GM19099 (cell line): ENCODE measurements at regions not wholly inside any gene's neighbourhood (a gene's known extent, or its start where the extent isn't known, plus 50 kb on each side); places are given as distances from the start of the nearest gene placed in this dataset.

Experiments used
- POLR2A ChIP-seq: IDR thresholded peaks from 3 replicates; pipeline ENCODE4 v1.6.1; 2011; ENCODE audit warnings: low read depth; ENCODE audit not compliant: insufficient read length; ENCODE audit errors: extremely low read depth

DNA sequence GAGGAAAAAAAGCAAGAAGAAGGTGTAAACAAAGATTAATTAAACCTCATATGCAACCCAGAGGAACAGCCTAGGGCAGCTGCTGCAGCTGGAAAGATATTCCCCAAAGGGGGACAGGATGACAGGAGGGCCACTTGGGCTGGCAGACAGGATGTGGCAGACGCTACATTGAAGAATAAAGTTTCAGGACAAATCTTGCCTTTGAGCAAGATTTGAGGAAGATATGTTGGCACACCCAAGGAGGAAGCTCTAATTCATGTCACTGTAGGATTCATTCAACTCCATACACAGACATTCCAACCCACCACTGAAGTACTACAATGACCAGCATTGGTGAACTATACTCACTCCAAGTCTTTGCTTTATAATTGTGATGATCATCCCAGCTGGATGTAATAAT lies 504.0 kb downstream of the SHQ1 start:
- no peak for TF ChIP-seq POLR2A

DNA sequence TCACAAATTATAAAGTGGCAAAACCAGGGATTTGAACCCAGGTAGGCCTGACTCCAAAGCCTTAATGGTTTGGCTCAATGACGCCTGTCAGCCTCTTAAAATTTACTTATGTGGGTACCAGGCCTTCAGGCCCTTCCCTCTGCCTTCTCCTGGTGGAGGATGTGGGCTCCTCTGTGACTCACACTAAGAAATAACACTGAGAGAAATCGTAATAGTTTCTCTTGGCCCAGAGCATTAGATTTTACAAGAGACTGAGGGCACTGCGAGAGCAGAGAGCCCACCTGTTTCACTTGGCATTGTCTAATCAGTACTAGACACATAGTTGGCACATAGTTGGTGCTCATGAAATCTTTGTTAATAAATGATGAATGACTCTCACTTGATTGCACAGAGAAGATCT lies 505.2 kb downstream of the SHQ1 start:
- TF ChIP-seq POLR2A: no peak

DNA sequence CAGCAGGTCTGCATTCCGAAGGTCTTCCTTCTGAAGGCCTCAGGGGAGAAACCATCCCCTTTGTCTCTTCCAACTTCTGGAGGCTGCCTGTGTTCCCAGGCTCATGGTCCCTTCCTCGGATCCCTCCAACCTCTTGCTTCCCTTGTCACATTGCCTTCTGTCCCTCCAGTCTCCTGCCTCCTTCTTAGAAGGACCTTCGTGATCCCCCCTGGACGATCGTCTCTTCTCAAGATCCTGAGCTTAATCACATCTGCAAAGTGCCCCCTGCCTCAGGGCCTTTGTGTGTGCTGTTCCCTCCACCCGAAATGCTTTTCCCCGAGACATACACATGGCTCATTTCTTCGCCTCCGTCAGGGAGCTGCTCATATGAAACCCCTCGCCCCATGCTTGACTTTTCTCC lies 505.8 kb downstream of the SHQ1 start:
- no peak for TF ChIP-seq POLR2A

DNA sequence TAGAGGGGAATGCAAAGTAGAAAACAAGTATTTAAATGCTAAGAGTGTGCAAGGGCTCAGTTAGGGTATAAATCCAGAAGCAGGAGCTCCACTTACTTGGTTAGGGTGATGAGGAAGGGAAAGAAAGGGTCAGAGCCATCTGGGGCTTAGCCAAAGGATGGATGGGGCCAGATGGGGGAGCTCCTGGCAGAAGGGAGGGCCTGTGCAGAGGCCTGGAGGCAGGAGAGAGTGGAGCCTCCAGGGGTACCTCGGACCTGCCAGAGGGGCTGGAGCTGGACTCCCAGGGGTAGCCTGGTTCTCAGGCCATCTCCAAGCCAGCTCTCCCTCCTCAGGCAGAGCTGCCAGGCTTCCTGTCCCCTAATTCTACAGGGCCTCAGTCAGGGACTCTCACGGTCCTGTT lies 506.3 kb downstream of the SHQ1 start:
- no peak for TF ChIP-seq POLR2A

DNA sequence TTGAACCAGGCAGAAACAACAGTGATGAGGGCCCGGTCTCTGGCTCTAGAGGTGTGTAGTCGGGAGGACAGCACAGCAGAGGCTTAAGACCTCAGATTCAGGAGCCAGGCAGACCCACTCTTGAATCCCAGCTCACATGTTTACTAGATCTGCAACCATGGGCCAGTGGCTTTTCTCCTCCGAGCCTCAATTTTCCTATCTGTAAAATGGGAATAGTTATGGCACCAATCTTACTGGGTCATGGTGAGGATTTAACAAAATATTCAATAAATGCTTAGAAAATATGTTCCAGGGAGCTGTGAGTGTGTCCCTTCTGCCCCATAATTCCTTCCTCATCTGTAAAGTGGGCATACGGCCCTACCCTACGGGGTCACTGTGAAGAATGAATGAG lies 506.9 kb downstream of the SHQ1 start:
- TF ChIP-seq POLR2A: no peak

DNA sequence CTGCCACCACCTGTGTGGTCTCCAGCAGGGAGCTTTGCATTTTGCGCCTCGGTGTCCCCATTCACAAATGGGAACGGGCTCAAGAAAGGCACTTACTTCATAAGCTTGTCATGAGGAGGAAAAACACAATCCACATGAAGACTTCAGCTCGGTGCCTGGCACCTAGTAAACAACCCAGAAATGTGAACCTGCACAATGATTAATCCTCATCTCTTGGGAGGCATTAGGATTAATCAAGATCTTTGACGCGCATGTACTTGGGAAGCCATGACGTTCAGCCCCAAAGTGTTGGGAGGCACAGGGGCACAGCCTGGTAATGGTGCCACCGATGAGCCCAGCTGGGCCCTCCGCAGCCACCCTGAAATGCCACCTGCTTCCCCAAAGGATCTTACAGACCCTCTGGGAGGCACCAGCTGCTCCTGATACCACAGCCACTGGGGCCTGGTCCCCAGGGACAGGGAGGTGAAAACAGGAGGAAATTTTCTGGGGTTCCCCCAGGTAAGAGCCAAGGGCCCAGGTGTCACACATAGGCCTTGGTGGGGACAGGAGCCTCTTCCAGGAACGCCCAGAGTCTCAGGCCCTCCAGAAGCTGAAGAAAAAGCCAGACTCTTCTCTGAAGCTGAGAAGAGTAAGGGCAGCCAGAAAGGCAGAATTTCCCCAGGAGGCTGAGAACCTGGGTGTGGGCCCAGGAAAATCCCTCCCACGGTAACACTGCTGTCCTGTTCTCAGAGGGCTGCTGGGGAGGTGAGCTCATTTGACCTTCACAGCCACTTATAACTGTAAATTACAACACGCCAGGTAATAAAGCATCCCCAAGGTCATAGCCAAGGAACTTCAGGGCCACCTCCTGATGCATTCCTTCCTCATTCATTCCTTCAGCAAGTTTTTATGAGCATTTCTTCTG lies 507.5 kb downstream of the SHQ1 start:
- TF ChIP-seq POLR2A: no peak

DNA sequence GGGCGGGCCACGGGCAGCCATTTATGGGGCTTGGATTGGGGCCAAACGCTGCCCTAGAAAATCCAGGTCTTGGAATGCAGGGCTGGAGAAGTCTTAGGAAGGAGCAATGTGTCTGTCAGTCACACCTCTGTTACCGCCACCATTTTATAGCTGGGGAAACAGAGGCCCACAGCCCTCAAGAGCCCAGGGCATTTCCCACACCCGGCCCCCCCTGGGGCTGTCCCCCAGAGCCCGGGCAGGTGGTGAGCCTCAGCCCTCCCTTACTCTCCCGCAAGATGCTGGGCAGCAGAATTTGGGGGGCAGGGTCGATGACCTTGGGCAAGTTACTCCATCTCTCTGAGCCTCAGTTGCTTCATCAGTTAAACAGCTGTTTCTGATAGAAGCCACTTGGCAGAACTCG lies 508.2 kb downstream of the SHQ1 start:
- TF ChIP-seq POLR2A: no peak

DNA sequence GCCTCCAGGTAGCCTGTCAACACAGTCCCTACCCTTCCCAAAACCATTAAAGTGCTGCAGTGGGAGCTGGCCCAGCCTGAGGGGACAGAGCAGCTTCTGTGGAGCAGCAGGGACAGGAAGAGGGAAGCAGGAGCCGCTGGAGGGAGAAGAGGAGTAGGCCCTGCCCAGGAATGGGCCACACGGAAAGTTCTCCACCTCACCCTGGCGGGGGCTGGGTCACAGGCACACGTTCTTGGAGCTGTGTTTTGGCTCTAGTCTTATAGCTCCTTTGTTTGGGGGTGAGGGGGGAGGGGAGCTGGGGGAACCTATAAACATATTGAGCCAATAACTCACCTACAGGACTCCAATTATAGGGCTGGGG lies 508.6 kb downstream of the SHQ1 start:
- TF ChIP-seq POLR2A: no peak

DNA sequence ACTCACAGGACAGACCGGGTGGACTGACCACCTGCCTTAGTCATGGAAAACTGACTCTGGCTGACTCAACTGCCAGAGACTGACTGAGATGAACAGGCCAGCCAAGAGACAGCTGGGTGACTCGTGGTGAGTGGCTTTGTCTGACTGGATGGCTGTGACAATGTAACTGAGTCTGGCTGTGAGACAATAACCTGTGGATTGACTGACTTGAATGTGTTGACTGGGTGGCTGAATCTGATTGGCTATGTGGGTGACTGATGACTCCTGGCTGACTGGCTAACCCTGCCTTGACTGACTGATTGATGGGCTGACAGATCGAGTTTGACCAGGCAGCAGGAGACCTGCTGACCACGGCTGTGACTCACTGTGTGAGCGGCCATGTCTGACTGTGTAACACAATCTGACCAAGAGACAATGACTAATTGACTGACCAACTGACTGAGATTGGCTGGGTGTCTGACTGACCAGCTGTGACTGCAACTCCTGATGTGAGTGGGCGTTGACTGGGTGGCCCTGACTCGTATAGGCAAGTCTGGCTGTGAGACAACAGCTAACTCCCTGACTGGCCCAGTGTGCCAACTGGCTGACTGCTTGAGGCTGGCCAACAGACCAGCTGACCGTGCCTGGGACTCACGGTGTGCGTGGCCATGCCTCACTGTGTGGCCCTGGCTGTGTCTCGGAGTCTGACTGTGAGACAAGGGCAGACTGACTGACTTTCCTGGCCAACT lies 509.1 kb downstream of the SHQ1 start:
- no peak for TF ChIP-seq POLR2A

DNA sequence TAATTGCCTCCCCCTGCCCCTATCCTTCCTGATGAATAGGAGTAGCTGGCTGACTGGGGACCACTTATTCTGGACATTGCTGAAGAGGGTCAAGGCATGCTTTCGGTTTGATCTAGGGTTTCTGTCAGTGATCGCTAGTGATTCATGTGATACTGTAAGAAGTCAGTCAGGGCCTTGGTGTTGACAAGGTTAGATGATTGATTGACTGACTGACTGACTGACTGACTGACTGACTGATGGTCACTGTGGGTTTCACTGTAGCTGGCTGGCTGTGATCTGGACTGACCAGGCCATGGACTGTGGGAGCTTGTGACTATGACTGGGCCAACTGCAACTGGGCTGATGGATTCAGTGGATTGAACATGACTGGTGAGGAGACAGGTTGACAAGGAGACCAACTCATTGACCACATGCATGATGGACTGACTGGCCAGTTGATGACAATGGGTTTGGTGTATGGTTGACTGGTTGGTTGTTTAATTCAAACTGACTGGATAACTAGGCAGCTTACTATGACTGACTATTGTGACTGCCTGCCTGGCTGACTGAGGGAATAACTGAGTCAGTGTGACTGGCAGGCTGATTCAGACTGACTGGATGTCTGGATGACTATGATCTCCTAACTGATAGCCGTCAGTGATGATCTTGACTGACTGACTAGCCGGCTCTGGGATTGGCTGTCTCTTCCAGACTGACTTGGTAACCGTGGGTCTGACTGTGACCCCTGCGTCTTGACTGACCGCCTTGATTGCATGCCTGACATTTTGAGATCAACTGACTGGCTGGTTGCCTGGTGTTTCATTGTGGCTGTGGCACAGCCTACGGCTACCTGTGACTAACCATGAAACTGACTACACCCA lies 509.9 kb downstream of the SHQ1 start:
- no peak for TF ChIP-seq POLR2A

DNA sequence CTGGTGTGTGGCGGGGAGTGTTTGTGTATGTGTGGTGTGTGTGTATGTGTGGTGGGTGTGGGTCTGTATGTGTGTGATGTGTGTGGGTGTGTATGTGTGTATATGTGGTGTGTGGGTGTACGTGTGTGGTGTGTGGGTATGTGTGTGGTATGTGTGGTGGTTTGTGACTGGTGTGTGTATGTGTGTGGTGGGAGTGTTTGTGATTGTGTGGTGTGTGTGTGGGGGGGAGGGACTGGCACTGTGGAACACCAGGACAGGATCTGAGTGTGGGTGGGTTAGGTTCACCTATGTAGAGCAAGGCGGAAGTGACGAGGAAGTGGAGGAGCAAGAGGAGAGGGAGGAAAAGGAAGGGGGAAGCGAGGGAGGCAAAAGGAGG lies 510.8 kb downstream of the SHQ1 start:
- TF ChIP-seq POLR2A: no peak

DNA sequence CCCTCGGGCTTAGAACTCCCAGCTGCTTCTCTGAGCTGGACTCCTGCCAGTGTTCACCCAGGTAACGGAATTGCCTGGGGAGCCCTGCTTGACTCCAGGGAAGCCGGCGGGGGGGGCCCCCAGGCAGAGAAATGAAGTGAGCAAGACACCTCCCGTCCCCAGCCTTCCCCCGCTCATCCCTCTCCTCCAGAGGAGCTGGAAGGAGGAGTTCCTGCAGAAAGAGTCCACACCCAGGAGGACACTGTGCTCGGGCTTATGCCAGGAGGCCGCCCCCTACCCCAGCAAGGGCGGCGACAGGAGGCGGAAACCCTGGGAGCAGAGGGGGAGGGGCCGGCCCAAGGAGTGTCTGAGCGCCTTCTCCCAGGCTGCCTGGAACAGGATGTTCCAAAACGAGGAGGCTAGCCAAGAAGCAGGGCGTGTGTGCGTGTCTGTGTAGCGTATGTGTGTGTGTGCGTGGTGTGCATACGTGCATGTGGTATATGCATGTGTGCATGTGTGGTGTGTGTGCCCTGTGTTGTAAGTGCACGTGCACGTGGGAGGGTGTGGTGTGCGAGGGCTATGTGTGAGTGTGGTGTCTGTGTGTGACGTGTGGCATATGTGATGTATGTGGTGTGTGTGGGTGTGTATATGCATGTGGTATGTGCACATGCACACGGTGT lies 511.3 kb downstream of the SHQ1 start:
- no peak for TF ChIP-seq POLR2A

DNA sequence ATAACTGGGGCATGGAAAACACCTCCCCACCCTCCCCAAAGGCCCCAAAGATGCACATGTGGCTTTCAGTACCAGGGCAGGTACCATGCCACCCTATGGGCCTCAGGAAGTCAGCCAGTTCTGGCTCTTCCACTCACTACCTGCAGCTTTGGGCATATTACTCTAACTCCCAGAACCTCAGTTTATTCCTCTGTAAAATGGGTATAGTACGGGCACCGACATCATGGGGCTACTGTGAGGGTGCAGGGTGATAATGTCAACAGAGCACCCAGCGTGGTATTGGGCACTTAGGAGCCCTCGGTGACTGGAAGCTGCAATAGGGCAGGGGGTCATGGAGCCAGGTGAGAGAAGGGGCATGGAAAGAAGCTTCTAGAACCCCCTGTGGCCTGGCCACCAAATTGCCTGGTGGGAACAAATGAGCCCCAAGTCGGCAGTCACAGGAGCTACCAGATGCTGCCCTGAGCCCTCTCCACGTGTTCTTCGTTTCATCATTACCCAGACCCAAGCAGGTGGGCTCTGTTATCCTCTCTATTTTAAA lies 512.1 kb downstream of the SHQ1 start:
- no peak for TF ChIP-seq POLR2A

DNA sequence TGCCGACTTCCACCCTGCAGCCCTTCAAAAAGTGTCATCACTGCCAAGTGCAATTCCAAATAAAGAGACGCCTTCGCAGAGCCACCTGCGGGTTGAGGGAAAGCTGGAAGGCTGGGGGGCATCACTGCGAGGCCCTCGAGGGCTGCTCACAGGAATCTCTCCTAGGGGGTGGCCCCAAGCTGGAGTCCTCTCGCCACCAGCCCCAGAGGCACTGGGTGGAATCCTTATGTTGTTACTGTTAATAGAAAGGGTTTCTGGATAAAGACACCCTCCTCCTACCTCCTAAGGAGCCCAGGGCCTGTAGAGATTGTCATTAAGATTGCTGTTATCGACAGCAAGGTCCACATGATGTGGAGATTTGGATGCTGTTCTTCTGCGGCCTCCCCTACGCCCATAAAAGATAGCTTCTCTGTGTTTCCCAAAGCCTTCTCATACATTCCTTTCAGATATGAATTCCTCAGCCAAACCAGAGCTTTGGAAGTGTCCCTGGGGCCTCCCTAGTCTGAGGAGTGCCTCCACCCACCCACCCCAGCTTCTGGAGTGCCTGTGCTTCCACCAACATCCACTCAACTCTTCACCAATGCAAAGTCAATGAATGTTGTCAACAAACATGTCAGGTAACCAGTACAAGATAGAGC lies 512.7 kb downstream of the SHQ1 start:
- no peak for TF ChIP-seq POLR2A
